Effector memory CD8-positive, alpha-beta T cell (primary cell): ENCODE measurements at regions not wholly inside any gene's neighbourhood (a gene's known extent, or its start where the extent isn't known, plus 50 kb on each side); places are given as distances from the start of the nearest gene placed in this dataset.
"Not testable (repeated sequence)": the region's sequence is repeated elsewhere in the genome, so short reads cannot be mapped to it uniquely, and the experiment has no call there.

Source experiments
- ATAC-seq: fragments of 150-1000 bp; cut with Tn5 transposase; replicated peaks from 2 replicates; pipeline ENCODE4 v1.10.0; 2021; ENCODE audit warnings: mild to moderate bottlenecking, moderate library complexity
- DNase-seq, 3 experiments: peaks; one replicate each; pipeline ENCODE4 v3.0.0; 2021
- H3K27ac Mint-ChIP-seq, 2 donors: one replicate each; pipeline ENCODE4 v1.8.0; 2022; ENCODE audit warnings: mild to moderate bottlenecking in 2 of 2, mixed read lengths in 2 of 2, moderate library complexity in 2 of 2
- H3K27me3 Mint-ChIP-seq, 2 donors: one replicate each; pipeline ENCODE4 v1.8.0; 2022; ENCODE audit warnings: mixed read lengths in 2 of 2
- H3K36me3 Mint-ChIP-seq: one replicate; pipeline ENCODE4 v1.8.0; 2022; ENCODE audit warnings: mild to moderate bottlenecking, moderate library complexity, mixed read lengths; ENCODE audit not compliant: insufficient read depth
- H3K4me1 Mint-ChIP-seq, 2 donors: one replicate each; pipeline ENCODE4 v1.8.0; 2022; ENCODE audit warnings: low read depth in 2 of 2, mixed read lengths in 2 of 2
- H3K4me3 Mint-ChIP-seq, 2 donors: one replicate each; pipeline ENCODE4 v1.8.0; 2022; ENCODE audit warnings: mild to moderate bottlenecking in 2 of 2, mixed read lengths in 2 of 2, moderate library complexity in 2 of 2
- H3K9me3 Mint-ChIP-seq, 2 donors: one replicate each; pipeline ENCODE4 v1.8.0; 2022; ENCODE audit warnings: mixed read lengths in 2 of 2

- Mint-ChIP-seq H3K27ac (no peak overlapping the region), H3K4me3 (no peak overlapping the region), H3K9me3 (peaks cover 0 to 2% of the 10 kb centered on the region in 2 donors), H3K4me1 (no peaks in the 10 kb centered on the region), H3K27me3 (no peaks in the 10 kb centered on the region), H3K36me3 (no peaks in the 10 kb centered on the region)
- ATAC-seq (no peak), DNase-seq (no peak)
Measured at GRCh38 chr1:242728696-242729095, 204.2 kb upstream of the PLD5 start.

DNA sequence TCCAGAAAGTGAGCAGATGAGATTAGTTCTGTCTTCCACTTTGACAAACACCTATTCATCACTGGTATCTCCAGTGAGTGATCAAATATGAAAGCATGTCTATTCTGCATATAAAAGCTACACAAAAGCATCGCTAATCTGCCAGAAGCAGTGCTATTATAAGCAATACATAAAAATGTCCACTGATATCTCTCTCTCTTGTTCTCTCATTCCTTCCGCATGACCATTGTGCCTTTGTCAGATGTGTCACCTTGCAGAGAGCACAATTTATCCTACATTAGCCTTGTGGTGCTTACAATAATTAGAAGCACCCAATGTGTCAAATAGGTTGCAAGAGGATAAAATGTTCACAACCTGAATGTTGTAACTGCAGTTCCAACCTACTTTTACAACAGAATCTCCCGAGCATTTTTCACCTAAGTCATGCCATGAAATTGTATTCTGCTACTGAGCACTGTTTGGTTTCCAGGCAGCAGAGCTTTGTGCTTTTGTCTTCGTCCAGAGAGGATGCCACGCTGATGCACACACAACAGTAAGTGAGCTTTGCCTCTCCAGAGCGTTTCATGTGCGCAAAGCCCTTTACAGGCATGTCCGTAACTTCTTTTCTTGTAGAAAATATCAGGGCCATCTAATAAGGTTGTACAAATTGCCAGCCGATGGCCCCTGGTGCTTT lies 198.7 kb upstream of the PLD5 start:
- Mint-ChIP-seq H3K27ac (no peak overlapping the region), H3K9me3 (peaks cover 4 to 8% of the 10 kb centered on the region in 2 donors), H3K4me3 (no peak overlapping the region), H3K27me3 (no peaks in the 10 kb centered on the region), H3K36me3 (no peaks in the 10 kb centered on the region), H3K4me1 (no peaks in the 10 kb centered on the region)
- DNase-seq (no peak), ATAC-seq (no peak)

GRCh38 chr1:242718967-242719366 lies 194.5 kb upstream of the PLD5 start:
- Mint-ChIP-seq H3K27me3 (no peaks in the 10 kb centered on the region), H3K4me1 (no peaks in the 10 kb centered on the region)
- DNase-seq = no peak

GRCh38 chr1:242712248-242712647 lies 187.8 kb upstream of the PLD5 start:
- Mint-ChIP-seq H3K4me1 (no peaks in the 10 kb centered on the region), H3K27me3 (no peaks in the 10 kb centered on the region), H3K27ac (no peak overlapping the region), H3K4me3 (no peak overlapping the region), H3K36me3 (no peaks in the 10 kb centered on the region), H3K9me3 (peaks cover 5 to 15% of the 10 kb centered on the region in 2 donors)
- ATAC-seq = no peak
- no peak for DNase-seq

More at GRCh38 chr1:242718967-242719366, 194.5 kb upstream of the PLD5 start:
- Mint-ChIP-seq H3K9me3 (peaks cover 7 to 14% of the 10 kb centered on the region in 2 donors), H3K27ac (no peak overlapping the region), H3K36me3 (no peaks in the 10 kb centered on the region), H3K4me3 (no peak overlapping the region)
- ATAC-seq = no peak

- H3K36me3 Mint-ChIP-seq = no peaks in the 10 kb centered on the region
- no peaks in the 10 kb centered on the region for H3K4me1 Mint-ChIP-seq
- no peak overlapping the region for H3K4me3 Mint-ChIP-seq
- no peak overlapping the region for H3K27ac Mint-ChIP-seq
- H3K27me3 Mint-ChIP-seq = no peaks in the 10 kb centered on the region
- DNase-seq (no peak), ATAC-seq (no peak)
- H3K9me3 Mint-ChIP-seq = peaks cover 4 to 15% of the 10 kb centered on the region in 2 donors
Measured at GRCh38 chr1:242710847-242711246, 186.3 kb upstream of the PLD5 start.

- Mint-ChIP-seq H3K27ac (no peak overlapping the region), H3K27me3 (no peaks in the 10 kb centered on the region), H3K4me3 (no peak overlapping the region), H3K9me3 (peaks cover 4 to 15% of the 10 kb centered on the region in 2 donors), H3K36me3 (no peaks in the 10 kb centered on the region), H3K4me1 (no peaks in the 10 kb centered on the region)
- DNase-seq = no peak
- no peak for ATAC-seq
Measured at GRCh38 chr1:242710286-242710685, 185.8 kb upstream of the PLD5 start.

- no peaks in the 10 kb centered on the region for H3K4me1 Mint-ChIP-seq
- H3K27me3 Mint-ChIP-seq = peaks cover 0 to 3% of the 10 kb centered on the region in 2 donors
- ATAC-seq = no peak
- H3K27ac Mint-ChIP-seq = no peak overlapping the region
- H3K36me3 Mint-ChIP-seq = no peaks in the 10 kb centered on the region
- no peaks in the 10 kb centered on the region for H3K9me3 Mint-ChIP-seq
- no peak for DNase-seq
- H3K4me3 Mint-ChIP-seq = no peak overlapping the region
Measured at GRCh38 chr1:242703467-242703866, 179.0 kb upstream of the PLD5 start.

GRCh38 chr1:242692988-242693387 lies 168.5 kb upstream of the PLD5 start:
- H3K27me3 Mint-ChIP-seq = peaks cover 0 to 6% of the 10 kb centered on the region in 2 donors
- no peaks in the 10 kb centered on the region for H3K36me3 Mint-ChIP-seq
- H3K27ac Mint-ChIP-seq = no peak overlapping the region
- ATAC-seq (no peak), DNase-seq (no peak)
- no peaks in the 10 kb centered on the region for H3K4me1 Mint-ChIP-seq
- no peak overlapping the region for H3K4me3 Mint-ChIP-seq
- H3K9me3 Mint-ChIP-seq = peaks cover 3 to 5% of the 10 kb centered on the region in 2 donors

GRCh38 chr1:242691610-242691945 lies 167.1 kb upstream of the PLD5 start:
- no peak for ATAC-seq
- Mint-ChIP-seq H3K36me3 (no peaks in the 10 kb centered on the region), H3K27me3 (no peaks in the 10 kb centered on the region), H3K27ac (no peak overlapping the region), H3K4me3 (no peak overlapping the region), H3K9me3 (peaks cover 0 to 2% of the 10 kb centered on the region in 2 donors), H3K4me1 (no peaks in the 10 kb centered on the region)
- DNase-seq = no peak

DNA sequence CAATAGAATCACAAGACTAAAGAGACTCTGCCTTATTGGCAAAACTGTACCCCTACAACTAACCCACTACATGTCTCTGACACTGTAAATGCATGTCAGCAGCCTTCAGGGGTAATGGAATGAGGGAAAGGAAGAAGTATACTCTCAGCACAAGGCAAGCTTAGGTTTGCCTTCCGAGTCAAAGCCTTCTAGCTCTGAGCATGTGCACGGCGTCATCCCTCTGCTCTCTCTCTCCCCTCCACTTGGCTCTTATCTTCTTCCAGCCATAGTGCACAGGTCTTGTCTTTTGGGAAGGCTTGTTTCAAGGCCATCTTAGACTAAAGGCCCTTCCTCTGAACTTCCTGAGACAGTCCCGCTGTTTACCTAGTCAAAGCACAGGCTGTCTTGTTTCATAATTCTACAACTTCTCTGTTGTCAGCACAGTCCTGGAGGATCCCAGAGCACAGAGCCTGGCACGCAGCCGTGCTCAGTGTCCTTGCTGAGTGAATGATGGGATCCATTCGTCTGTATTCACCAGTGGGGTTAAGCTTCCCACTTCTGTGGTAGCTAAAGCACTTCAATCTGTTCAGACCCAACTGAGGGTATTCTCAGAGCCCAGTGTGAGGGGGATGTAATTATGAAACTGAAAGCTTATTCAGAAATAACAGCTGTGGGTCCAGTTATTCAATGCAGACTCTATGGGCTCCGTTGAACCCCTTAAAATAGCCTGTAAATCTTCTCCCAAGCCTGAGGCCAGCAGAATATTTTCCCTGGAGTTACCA lies 166.5 kb upstream of the PLD5 start:
- Mint-ChIP-seq H3K27ac (no peak overlapping the region), H3K9me3 (no peaks in the 10 kb centered on the region), H3K27me3 (no peaks in the 10 kb centered on the region), H3K4me3 (no peak overlapping the region), H3K4me1 (no peaks in the 10 kb centered on the region), H3K36me3 (no peaks in the 10 kb centered on the region)
- ATAC-seq (no peak), DNase-seq (no peak)

- no peaks in the 10 kb centered on the region for H3K27me3 Mint-ChIP-seq
- ATAC-seq (no peak), DNase-seq (no peak)
- H3K9me3 Mint-ChIP-seq = peaks cover 0 to 4% of the 10 kb centered on the region in 2 donors
- no peaks in the 10 kb centered on the region for H3K4me1 Mint-ChIP-seq
- H3K27ac Mint-ChIP-seq = no peak overlapping the region
- H3K4me3 Mint-ChIP-seq = no peak overlapping the region
- no peaks in the 10 kb centered on the region for H3K36me3 Mint-ChIP-seq
Measured at GRCh38 chr1:242689378-242689777, 164.9 kb upstream of the PLD5 start.

GRCh38 chr1:242674951-242675645 lies 150.6 kb upstream of the PLD5 start:
- Mint-ChIP-seq H3K36me3 (no peaks in the 10 kb centered on the region), H3K4me3 (no peak overlapping the region), H3K27me3 (no peaks in the 10 kb centered on the region), H3K4me1 (no peaks in the 10 kb centered on the region), H3K9me3 (peaks cover 0 to 3% of the 10 kb centered on the region in 2 donors), H3K27ac (no peak overlapping the region)
- DNase-seq (no peak), ATAC-seq (no peak)

GRCh38 chr1:242673652-242674051 lies 149.2 kb upstream of the PLD5 start:
- Mint-ChIP-seq H3K27ac (no peak overlapping the region), H3K4me3 (no peak overlapping the region), H3K9me3 (peaks cover 0 to 3% of the 10 kb centered on the region in 2 donors), H3K27me3 (no peaks in the 10 kb centered on the region), H3K4me1 (no peaks in the 10 kb centered on the region), H3K36me3 (no peaks in the 10 kb centered on the region)
- DNase-seq (no peak), ATAC-seq (no peak)

DNA sequence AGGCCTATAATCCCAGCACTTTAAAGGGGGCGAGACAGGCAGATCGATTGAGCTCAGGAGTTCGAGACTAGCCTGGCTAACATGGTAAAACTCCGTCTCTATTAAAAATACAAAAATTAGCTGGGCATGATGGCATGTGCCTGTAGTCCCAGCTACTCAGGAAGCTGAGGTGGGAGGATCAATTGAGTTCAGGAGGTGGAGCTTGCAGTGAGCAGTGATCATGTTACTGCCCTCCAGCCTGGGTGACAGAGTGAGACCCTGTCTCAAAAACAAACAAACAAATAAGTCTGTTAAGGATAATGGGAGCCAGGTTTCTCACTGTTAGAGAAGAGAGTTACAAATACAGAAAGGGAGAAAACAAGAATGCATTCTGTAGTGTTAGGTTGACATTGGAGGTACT lies 148.7 kb upstream of the PLD5 start:
- ATAC-seq, H3K4me3 Mint-ChIP-seq, H3K4me1 Mint-ChIP-seq, H3K27ac Mint-ChIP-seq, H3K9me3 Mint-ChIP-seq, DNase-seq, H3K27me3 Mint-ChIP-seq, H3K36me3 Mint-ChIP-seq: not testable (repeated sequence)
